ENCODE measurements at regions not wholly inside any gene's neighbourhood (a gene's known extent, or its start where the extent isn't known, plus 50 kb on each side); places are given as distances from the start of the nearest gene placed in this dataset.
"Not testable (repeated sequence)": the region's sequence is repeated elsewhere in the genome, so short reads cannot be mapped to it uniquely, and the experiment has no call there.

GRCh38 chr1:232859216-232859615 lies 54.0 kb downstream of the MAP10 start:
- DNase-seq (ENCODE audit: low spot score), result no peak

DNA sequence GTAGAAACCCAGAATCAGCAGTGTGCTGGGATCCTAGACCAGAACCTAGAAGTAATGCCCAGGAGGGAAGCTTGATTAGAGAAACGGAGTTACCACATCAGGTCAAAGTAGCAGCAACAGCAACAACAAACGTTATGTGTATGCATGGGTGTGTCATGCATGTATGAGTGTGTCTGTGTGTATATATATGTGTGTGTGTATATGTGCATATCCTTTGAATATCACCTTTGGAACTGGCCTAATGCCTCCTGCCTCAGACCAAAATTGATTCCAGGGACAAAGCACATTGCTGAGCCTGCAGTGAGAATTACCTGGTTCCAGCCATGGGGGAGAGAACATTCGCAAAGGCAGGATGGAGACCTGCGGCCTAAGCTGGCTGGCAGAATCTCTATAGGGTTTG lies 55.9 kb downstream of the MAP10 start:
- no peak for DNase-seq (ENCODE audit: low spot score)

DNA sequence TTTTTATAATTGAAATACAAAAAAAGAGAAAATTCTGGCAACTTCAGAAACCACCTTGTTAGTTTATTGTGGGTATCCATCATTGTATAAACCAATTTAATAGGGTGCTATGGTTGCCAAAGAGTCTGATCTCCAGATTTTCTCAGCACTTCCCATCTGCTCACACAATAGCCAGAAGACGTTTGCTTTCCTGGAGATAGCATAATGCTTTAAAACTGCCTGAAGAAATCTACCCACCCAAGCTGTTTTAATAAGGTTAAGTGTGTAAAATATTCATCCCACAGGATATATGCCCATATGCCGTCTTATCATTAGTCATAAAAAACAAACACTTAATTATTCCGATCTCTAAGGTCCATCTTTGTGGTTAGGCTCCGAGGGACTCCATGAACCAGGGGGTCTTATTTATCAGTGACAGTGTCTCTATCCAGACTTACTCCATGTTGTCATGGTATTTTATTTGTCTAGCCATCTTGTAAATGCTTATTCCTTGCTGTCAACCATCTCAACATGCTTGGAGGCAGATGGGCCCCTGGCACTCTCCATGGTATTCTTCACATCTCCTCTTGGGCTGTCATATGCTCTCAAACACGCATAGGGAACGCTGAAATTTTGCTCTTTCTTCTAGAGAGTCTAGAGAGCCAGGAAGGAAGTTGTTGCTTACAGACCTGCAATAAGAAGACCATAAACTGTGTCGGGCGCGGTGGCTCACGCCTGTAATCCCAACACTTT lies 58.5 kb downstream of the MAP10 start:
- DNase-seq (ENCODE audit: low spot score), result no peak

DNA sequence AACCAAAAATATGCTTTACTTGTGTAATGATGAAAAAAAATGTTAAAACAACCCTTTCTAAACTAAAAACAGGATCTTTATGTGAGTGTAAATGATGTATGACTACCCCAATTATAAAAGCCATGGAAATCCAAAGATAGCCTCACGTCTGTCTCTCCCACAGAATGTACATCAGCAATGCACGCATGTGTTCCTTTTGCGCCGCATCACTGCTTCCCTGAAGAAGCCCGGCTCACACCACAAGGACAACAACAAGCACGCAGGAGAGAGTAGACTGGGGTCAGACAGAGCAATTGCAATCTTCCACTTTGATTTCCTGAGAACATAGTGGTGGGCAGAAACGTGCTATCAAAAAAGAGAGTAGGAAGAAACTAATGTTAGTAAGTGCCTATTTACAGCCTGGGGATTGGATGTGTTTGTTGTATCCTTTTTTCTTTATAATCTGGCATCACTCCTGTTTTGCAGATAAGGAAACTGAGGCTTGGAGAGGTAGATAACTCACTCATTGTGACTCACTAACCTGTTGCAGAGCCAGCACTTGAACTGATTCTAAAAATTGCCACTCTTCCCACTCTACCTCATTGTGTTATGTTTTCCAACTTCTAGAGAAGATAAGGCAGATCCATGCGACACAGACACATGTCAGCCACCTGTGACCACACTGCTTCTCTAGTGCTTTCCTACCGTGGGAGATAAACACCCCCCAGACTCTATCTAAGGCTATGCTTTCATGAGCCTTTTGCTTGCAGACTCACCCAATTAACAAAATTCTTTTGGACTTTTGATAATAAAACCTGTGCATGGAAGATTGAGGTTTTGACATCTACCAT lies 60.1 kb downstream of the MAP10 start:
- DNase-seq (ENCODE audit: low spot score), result no peak

GRCh38 chr1:232868793-232869491 lies 63.7 kb downstream of the MAP10 start:
- peak; percentile 95 for DNase-seq (ENCODE audit: low spot score)

DNA sequence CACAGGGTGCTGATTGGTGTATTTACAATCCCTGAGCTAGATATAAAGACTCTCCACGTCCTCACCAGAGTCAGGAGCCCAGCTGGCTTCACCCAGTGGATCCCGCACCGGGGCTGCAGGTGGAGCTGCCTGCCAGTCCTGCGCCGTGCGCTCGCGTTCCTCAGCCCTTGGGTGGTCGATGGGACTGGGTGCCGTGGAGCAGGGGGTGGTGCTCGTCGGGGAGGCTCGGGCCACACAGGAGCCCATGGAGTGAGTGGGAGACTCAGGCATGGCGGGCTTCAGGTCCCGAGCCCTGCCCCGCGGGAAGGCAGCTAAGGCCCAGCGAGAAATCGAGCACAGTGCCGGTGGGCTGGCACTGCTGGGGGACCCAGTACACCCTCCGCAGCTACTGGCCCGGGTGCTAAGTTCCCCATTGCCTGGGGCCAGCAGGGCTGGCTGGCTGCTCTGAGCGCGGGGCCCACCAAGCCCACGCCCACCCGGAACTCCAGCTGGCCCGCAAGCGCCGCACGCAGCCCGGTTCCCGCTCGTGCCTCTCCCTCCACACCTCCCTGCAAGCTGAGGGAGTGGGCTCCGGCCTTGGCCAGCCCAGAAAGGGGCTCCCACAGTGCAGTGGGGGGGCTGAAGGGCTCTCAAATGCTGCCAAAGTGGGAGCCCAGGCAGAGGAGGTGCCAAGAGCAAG lies 66.2 kb downstream of the MAP10 start:
- DNase-seq (ENCODE audit: low spot score), result not testable (repeated sequence)

- DNase-seq (ENCODE audit: low spot score), result no peak
Measured at GRCh38 chr1:232872284-232872683, 67.1 kb downstream of the MAP10 start.

- no peak for DNase-seq (ENCODE audit: low spot score)
Measured at GRCh38 chr1:232872738-232873137, 67.5 kb downstream of the MAP10 start.

DNA sequence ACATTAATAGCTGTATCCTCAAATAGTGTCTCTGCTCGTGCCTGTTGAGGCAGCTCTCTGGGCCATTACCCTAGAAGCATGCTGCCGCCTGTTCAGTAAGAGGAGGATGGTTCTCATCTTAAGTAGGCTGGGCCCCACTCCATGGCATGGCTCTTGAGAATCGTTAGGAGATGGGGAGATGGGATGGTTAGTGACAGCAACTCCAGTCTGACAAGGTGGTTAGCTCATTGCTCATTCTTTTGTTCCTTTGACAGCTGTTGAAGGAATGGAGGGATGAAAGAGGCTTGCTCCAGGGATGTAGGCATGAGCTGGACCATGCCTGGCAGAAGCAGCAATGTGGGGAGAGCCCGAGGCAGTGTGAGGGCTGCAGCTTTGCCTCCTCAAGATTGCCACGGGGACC lies 68.2 kb downstream of the MAP10 start:
- DNase-seq (ENCODE audit: low spot score), result no peak

DNA sequence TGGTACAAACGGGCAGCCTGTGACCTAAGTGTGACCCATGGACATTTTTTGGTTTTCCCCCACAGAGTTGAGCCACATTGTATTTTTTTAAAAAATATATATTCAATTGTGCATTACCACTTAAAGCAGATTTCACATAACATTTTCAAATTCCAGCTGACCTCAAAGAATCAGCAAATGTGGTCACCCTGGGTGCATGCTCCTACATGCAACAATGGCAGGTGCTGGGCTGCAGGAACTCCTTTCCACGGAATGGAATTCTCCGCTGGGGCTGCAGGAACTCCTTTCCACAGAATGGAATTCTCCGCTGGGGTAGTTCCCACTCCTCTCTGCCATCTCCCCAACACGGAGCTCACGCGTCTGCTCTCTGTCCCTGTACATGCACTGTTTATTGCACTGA lies 68.7 kb downstream of the MAP10 start:
- DNase-seq (ENCODE audit: low spot score), result no peak

DNA sequence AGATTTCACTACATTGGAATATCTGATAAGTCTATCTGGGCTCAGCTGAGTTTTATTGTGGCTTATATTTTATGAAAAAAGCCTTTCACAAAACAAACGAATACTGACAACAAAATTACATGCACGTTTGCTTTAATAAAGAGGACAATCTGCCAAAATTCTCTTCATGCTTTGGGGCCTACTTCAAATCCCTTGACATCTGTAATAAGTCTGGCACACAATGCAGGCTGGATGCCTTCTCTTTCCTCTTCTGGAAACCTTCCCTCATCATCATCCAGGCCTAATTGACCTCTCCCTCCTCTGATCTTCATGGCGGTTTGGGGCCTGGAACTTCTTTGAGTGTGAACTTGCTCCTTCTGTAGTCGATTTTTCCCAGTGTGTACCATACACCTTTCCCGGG lies 70.3 kb downstream of the MAP10 start:
- DNase-seq (ENCODE audit: low spot score), result no peak

DNA sequence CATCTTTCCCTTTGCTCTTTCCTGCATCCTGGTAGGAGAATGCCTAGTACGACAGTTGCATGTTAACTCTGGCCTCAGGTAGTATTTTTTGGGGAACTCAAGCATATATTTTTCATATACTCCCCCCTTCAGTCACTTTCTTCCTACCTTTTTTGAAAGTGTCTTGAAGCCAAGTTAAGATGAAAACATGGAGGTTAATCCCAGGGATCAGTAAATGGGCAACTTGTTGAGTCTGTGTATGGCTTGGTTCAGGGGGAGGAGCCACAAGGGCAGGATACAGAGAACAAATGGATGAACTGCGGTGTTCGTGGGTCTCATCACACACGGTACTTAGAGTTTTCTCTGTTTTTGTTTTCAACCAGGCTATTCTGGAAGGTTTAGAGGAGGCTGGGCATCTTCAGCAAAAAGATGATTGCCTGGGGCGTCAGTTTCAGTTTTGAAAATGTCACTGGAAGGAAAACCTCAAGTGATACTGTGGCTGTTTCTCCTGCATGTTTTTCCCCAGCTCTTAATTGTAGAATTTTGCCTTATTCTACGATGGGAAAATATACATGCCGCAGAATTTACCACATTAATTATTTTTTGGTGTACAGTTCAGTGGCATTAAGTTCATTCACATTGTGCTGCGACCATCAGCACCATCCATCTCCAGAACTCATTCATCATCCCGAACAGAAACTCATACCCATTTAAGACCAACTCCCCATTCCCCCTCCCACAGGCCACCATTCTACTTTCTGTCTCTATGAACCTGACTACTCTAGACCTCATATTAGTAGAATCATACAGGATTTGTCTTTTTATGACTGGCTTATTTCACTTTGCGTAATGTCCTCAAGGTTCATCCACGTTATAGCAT lies 71.5 kb downstream of the MAP10 start:
- DNase-seq (ENCODE audit: low spot score), result no peak

DNA sequence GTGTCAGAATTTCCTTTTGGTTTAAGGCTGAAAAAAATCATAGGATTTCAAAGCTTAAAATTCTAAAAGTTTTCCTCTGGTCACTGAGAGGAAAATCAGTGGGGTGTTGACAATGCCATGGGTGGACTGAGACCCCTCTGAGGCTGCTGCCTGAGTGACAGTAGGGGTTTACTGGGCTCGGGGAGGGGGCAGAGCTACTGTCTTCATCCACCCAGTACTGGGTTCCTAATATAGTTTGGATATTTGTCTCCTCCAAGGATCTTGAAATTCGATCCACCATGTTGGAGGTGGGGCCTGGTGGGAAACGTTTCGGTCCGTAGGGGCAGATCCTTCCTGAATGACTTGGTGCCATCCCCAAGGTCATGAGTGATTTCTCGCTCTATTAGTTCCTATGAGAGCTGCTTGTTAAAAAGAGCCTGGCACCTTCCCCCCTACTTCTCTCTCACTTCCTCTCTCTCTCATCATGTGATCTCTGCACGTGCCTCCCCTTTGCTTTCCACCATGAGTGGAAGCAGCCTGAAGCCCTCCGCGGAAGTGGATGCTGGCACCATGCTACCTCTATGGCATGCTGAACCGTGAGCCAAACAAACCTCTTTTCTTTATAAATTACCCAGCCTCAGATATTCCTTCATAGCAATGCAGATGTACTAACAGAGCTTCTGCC lies 72.3 kb downstream of the MAP10 start:
- no peak for DNase-seq (ENCODE audit: low spot score)

- no peak for DNase-seq (ENCODE audit: low spot score)
Measured at GRCh38 chr1:232878086-232878485, 72.3 kb upstream of the NTPCR start.

DNA sequence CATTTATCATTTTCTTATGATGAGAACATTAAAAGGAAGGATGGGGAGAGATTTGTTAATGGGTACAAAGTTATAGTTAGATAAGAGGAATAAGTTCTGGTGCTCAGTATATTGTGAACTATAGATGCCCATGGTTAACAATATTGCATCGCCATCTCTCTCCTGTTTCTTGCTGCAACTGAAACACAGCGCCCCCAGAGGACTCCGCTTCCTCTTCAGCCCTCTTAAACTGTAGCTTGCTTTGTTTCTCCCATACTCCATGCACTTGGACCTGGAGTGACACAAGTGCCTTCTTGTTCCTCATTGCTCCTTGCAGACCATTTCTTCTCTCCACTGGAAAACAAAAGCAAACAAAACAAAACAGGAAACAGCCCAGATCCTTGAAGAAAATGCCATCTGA lies 70.1 kb upstream of the NTPCR start:
- DNase-seq (ENCODE audit: low spot score), result peak; percentile 26

- DNase-seq (ENCODE audit: low spot score), result no peak
Measured at GRCh38 chr1:232883992-232884661, 66.3 kb upstream of the NTPCR start.

DNA sequence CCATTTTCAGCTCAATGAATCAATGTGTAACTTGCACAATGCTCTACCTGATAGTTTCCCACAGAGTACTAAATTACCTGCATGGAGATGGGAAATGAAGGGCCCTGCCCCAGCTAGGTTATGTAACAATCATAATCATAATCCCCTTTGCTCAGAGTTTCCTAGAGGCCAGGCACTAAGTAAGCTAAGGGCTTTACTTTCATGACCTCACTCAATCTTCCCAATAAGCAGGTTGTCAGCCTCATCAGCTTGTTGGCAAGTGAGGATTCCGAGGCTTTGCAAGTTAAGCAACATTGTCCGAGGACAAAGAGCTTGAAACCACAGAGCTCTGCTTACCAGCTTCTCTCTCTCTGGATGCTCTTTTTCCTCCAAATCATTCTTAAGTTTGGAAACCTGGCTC lies 64.1 kb upstream of the NTPCR start:
- no peak for DNase-seq (ENCODE audit: low spot score)

- no peak for DNase-seq (ENCODE audit: low spot score)
Measured at GRCh38 chr1:232890340-232890943, 60.0 kb upstream of the NTPCR start.

DNA sequence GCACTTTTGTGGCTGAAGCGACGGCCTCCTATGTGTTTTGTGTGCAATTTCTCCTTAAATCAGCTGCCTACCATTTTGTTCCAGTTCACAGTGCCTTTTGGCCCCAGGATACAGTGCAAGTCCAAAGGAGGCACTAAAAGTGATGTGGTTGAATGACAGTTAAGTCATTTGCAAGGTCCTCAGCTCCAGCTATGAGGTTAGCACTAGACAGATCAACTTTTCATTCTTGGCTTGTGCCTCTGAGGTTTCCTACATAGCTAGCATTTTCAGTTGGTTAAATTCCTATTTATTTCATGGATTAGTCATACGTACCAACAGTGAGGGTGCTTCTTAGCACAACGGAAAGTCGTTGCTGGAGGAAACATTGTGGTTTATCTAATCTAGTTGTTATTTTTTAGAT lies 59.3 kb upstream of the NTPCR start:
- DNase-seq (ENCODE audit: low spot score), result peak; percentile 92
